Heart right ventricle (tissue), 16 donors: ENCODE measurements at regions not wholly inside any gene's neighbourhood (a gene's known extent, or its start where the extent isn't known, plus 50 kb on each side); places are given as distances from the start of the nearest gene placed in this dataset.
A peak's percentile ranks its signal among the peaks of the same experiment; 100 is the strongest.

ENCODE experiments used
- ATAC-seq, 8 donors: fragments of 200-7000 bp; cut with Tn5 transposase; one replicate each; pipeline ENCODE4 v1.9.1; 2020; ENCODE audit warnings: mild to moderate bottlenecking in 8 of 8, moderate library complexity in 8 of 8, moderate number of reproducible peaks in 1 of 8
- DNase-seq, 2 donors: peaks; one replicate each; pipeline ENCODE4 v3.0.0-alpha.2; 2020
- H3K27ac ChIP-seq, 10 donors: fragments of 200-600 bp; sonication (generic) in 2 of 10; one replicate each; pipeline versions ENCODE4 v1.5.0 to v1.8.0; 2020 to 2022; ENCODE audit warnings: mild to moderate bottlenecking in 3 of 10
- H3K27me3 ChIP-seq, 7 donors: fragments of 200-600 bp; one replicate each; pipeline ENCODE4 v1.8.0; 2021 to 2022; ENCODE audit warnings: mild to moderate bottlenecking in 2 of 7
- H3K36me3 ChIP-seq, 9 donors: fragments of 200-600 bp; sonication (generic) in 1 of 9; one replicate each; pipeline versions ENCODE4 v1.5.0 to v1.8.0; 2020 to 2022; ENCODE audit warnings: mild to moderate bottlenecking in 2 of 9
- H3K4me1 ChIP-seq, 9 donors: fragments of 200-600 bp; sonication (generic) in 1 of 9; one replicate each; pipeline versions ENCODE4 v1.5.0 to v1.8.0; 2020 to 2022; ENCODE audit warnings: mild to moderate bottlenecking in 4 of 9
- H3K4me3 ChIP-seq, 10 donors: fragments of 200-600 bp; sonication (generic) in 2 of 10; one replicate each; pipeline versions ENCODE4 v1.5.0 to v1.8.0; 2020 to 2022; ENCODE audit warnings: mild to moderate bottlenecking in 7 of 10, moderate library complexity in 2 of 10
- H3K9me3 ChIP-seq, 11 donors: fragments of 200-600 bp in 10 of 11; sonication (generic) in 2 of 11; one replicate each; pipeline versions ENCODE4 v1.5.0 to v1.8.0; 2013 to 2022; ENCODE audit warnings: mild to moderate bottlenecking in 2 of 11, control low read depth in 1 of 11, moderate library complexity in 1 of 11
- CTCF ChIP-seq, 9 donors: fragments of 200-600 bp; sonication (generic) in 2 of 9; IDR thresholded peaks; one replicate each; pipeline versions ENCODE4 v1.5.0 to v1.8.0; 2021 to 2022; ENCODE audit warnings: antibody characterized with exemption in 9 of 9, mild to moderate bottlenecking in 5 of 9, moderate library complexity in 1 of 9
- WGBS, 2 donors: extraction: QIAGEN DNeasy Blood & Tissue Kit; methylation state at CpG; one replicate each; pipeline ENCODE4 v1.1.7; 2013; ENCODE audit warnings: inconsistent platforms in 1 of 2; 5-methylcytosine and 5-hydroxymethylcytosine counted together
- intact Hi-C, 10 donors: fragments of 100-400 bp; cut with DNase I; formaldehyde crosslinking; loops; one replicate each; pipeline versions ENCODE4 v1.11.1 to v1.14.2; 2022
- donor health status: Arrhythmogenic right ventricular cardiomyopathy.
- donor health status: ischemic (EF 13 %, LVEDD 7.1; RV severe dilation, severe dysfunction).
- donor health status: healthy with polysubstance abuse.
- donor health status: DM: no; HTN: yes; CAD: no.
- donor health status: DM: no; HTN: no; CAD: no.
- donor health status: ischemic (EF 25% LVEDD 6.9; RV normal size, moderate dysfunction).
- donor health status: ischemic (EF 25% LVEDD 5.7; RV mildly dilated, moderate dysfunction).
- donor health status: healthy.
- donor health status: DM: yes; HTN: yes; CAD: no.
- donor health status: Ischemic cardiomyopathy.
- donor health status: ischemic (EF 35%, LVEDD 5.7; RV mildly dilated, moderate dysfunction).
- donor health status: nonischemic (EF 11% LVEDD 7.7; RV severe dilation, severe dysfunction).
- donor health status: DM: yes; HTN: yes; CAD: no.
- donor health status: PGD.
- donor health status: ischemic (EF 29% LVEDD 5.4; RV normal size, mild dysfunction).
- donor health status: nonischemic (EF 23%, LVEDD 6.1; RV moderate dilation, normal function).

GRCh38 chr2:134194519-134194918 is 59.4 kb upstream of the MGAT5 start:
- intact Hi-C loops: loop anchor here in 1 of 10 donors (5.0 kb wide), 1 partner anchor 67 kb away; no protein-coding TSS in a partner anchor
- H3K4me1 ChIP-seq: peaks cover 7 to 71% (median 52%) of the 10 kb centered on the region in 9 donors
- H3K36me3 ChIP-seq: no peaks in the 10 kb centered on the region
- no peak overlapping the region for H3K4me3 ChIP-seq
- peaks cover 0 to 3% (median 0%) of the 10 kb centered on the region in 11 donors for H3K9me3 ChIP-seq
- no peaks in the 10 kb centered on the region for H3K27me3 ChIP-seq
- no peak overlapping the region for H3K27ac ChIP-seq
- DNase-seq: no peak
- WGBS, 2 donors: 71 to 77% methylated on average over 5 of the region's 5 CpGs
- ATAC-seq: no peak
- TF ChIP-seq CTCF (IDR thresholded peaks at IDR 0.05): no peak

GRCh38 chr2:134195341-134195740 is 58.5 kb upstream of the MGAT5 start:
- WGBS, 2 donors: 84 to 88% methylated on average over 6 of the region's 6 CpGs

GRCh38 chr2:134197445-134197844 is 56.4 kb upstream of the MGAT5 start:
- Histone ChIP-seq H3K4me1 (peaks cover 9 to 81% (median 69%) of the 10 kb centered on the region in 9 donors), H3K27ac (peak overlapping the region in 3 of 10 donors; percentile 4 to 31 (median 11)), H3K27me3 (no peaks in the 10 kb centered on the region), H3K36me3 (no peaks in the 10 kb centered on the region), H3K4me3 (no peak overlapping the region), H3K9me3 (no peaks in the 10 kb centered on the region)
- WGBS, 2 donors: 83 to 97% methylated on average over 3 of the region's 3 CpGs
- DNase-seq (no peak), ATAC-seq (no peak)
- intact Hi-C loops: loop anchor here in 1 of 10 donors (1.0 kb wide), 1 partner anchor 22 kb away; no protein-coding TSS in a partner anchor
- TF ChIP-seq CTCF (IDR thresholded peaks at IDR 0.05): no peak

More at GRCh38 chr2:134195341-134195740, 58.5 kb upstream of the MGAT5 start:
- Histone ChIP-seq H3K27me3 (no peaks in the 10 kb centered on the region), H3K4me3 (no peak overlapping the region), H3K27ac (no peak overlapping the region), H3K9me3 (peaks cover 0 to 3% (median 0%) of the 10 kb centered on the region in 11 donors), H3K4me1 (peaks cover 7 to 73% (median 50%) of the 10 kb centered on the region in 9 donors), H3K36me3 (no peaks in the 10 kb centered on the region)
- DNase-seq (no peak), ATAC-seq (no peak)
- TF ChIP-seq CTCF (IDR thresholded peaks at IDR 0.05): no peak
- intact Hi-C loops: no loop called here

DNA sequence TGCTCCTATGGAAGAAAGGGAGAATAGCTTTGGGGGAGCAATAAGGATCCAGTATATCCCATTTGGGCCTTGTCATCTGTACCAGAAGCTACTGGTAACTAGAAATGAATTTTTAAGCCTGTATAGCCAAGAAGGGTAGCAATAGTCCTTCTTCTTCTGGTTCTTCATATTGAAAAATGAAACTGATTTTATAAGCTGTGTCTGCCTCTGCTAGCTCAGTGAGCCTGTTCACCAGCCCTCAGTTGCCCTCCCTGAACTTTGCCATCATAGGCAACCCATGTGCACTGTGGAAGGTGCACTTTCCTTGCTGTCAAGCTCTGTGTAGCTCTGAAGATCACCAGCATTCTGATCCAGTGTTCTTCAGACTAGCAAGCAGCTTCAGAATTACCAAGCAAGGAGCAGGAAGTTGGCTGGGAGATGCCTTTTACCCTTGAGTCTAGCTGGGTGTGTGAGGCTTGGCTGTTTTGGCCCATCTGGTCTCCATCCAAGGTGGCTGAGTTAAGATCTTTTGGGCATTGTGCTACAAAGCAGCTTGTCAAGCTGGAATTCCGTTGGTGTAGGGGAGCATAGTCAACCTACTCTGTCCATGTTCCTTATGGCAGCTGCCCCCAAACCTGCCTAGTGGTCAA is 55.8 kb upstream of the MGAT5 start:
- H3K27me3 ChIP-seq: no peaks in the 10 kb centered on the region
- H3K27ac ChIP-seq: peak overlapping the region in 3 of 10 donors; percentile 11 to 31 (median 13)
- DNase-seq (no peak), ATAC-seq (peak in 2 of 8 donors; percentile 16 to 21)
- H3K36me3 ChIP-seq: no peaks in the 10 kb centered on the region
- TF ChIP-seq CTCF (IDR thresholded peaks at IDR 0.05): no peak
- H3K4me3 ChIP-seq: no peak overlapping the region
- WGBS, 2 donors: 37% methylated on average over 1 of the region's 1 CpG
- peaks cover 9 to 82% (median 67%) of the 10 kb centered on the region in 9 donors for H3K4me1 ChIP-seq
- intact Hi-C loops: no loop called here
- no peaks in the 10 kb centered on the region for H3K9me3 ChIP-seq
